ENCODE measurements at regions not wholly inside any gene's neighbourhood (a gene's known extent, or its start where the extent isn't known, plus 50 kb on each side); places are given as distances from the start of the nearest gene placed in this dataset.

DNA sequence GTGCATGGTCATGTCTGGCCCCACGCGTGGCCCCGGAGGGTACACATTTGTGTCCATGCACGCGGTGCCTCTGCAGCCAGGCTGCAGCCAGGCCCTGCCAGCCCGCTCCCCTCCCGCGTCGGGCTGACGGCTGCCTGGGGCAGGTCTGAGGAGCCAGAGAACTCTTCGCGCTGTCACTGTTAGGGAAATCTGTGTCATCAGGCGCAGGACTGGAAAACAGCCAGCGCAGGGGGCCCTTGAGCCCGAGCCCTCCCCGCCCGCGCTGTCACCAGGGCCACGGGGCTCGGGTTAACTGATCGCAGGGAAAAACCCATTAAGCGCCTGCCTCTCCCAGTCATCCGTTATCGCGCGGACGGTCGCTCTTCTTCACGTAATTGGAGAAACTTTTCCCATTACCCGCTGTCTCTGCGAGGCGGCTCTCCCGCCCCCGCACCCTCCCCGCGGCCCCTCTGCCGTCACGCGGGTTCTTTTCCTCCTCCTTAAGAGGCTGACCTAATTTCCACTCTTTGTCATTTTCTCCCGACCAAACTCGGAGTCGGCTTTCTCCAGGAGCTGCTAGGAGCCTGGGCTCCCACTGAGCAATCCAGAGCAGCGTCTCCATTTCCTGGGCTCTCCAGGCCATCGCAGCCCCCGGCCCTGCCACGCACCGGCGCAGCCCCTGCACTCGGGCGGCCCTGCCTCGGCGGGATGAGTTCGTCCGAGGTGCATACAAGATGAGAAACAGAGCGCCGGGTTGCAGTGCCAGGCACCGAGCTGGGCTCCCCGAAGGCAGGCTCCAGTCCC lies 57.5 kb upstream of the PRR23E start:
- peak; percentile 43 to 81 (median 58) for DNase-seq

DNA sequence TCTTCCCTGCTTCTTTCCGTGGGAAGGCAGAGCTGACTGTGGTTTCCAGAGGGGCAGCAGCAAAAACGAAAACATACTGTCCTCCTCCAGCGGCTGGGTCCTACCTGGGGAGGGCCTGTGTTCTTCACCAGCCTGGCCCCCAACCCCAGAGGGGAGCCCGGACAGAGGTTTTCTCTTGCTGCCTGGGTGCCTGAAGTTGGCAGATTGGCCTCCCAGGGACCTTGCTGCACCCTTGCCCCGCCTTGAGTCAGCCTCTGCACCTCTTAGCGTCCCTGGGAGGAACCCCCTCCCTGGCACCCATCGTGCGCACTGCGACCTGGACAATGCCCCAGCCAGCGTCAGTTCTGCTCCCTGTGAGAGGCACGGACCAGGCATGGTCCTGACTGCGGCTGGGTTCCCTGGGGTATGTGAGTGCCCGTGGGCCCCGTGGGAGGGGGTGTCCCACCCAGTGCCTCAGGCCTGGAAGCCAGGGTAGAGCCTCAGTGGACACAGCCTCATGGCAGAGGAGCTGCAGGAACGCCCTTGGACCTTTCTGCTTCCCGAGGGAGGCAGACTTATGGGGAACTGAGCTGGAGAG lies 56.8 kb upstream of the PRR23E start:
- no peak for DNase-seq

DNA sequence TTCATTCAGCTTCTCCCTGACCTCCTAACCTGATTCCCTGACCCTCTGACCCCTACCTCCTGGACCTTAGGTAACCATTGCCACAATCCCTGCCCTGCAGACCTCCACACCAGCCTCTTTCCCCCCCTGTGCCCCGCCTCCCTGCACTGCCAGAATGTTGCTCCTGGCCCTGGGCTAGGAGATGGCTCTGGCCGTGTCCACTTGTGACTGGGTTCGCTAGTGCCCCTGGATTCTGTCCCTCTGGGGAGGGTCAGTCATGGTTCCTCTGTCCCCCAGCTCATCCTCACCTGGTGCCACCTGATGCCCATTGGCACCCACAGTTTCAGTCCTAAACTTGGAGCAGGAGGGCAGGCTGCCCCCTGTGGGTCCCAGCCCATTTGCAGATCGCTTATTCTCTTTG lies 56.2 kb upstream of the PRR23E start:
- DNase-seq: no peak

DNA sequence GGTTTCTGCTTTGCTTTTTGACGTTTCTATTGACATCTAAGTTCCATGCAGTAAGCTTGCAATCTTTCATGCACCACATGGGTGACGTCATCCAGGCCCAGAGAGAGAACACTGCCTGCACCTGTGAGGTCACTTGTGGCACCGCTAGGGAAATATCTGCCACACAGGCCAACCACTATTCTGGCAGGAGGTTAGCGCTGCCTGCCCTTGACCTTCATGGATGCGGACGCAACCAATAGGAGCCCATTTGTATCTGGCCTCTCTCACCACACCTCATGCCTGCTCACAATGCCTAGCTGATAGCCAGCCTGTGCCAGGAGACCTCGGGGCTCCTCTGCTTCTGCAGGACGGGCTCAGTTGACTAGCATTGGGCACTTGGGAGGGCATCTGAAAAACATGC lies 55.8 kb upstream of the PRR23E start:
- DNase-seq: no peak

DNA sequence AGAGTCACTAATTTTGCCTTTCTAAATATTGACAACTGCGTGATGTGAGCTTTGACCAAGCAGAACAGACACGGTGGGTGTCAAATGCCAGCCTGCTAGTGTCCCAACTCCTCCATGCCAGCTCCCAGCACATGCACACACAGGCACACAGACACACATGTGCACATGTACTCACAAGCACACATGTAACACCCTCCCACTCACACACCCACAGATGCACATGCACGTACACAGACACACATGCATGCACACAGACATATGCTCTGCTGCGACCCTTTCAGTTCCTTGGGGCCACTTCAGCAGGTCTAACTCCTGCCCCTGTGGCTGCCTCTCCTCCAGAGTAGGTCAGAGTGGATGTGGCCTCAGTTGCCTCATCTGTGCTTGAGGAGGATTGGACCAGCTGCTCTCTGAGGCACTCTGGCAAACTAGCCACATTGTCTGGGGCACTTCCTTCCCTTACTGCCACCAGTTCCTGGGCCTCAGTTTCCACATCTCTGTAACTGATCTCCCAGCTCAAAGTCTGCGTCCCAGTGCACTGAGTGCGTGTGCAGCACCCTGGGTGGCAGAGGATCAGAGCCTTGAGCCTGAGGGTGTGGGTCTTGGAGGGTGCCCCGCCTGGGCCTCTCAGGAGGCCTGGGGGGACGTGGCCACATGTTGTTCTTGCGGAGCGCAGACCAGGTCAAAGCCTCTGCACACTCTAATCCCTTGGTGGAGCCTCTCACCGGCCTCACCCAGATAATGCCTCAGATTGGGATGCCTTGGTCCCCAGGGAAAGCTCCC lies 55.0 kb upstream of the PRR23E start:
- no peak for DNase-seq

DNA sequence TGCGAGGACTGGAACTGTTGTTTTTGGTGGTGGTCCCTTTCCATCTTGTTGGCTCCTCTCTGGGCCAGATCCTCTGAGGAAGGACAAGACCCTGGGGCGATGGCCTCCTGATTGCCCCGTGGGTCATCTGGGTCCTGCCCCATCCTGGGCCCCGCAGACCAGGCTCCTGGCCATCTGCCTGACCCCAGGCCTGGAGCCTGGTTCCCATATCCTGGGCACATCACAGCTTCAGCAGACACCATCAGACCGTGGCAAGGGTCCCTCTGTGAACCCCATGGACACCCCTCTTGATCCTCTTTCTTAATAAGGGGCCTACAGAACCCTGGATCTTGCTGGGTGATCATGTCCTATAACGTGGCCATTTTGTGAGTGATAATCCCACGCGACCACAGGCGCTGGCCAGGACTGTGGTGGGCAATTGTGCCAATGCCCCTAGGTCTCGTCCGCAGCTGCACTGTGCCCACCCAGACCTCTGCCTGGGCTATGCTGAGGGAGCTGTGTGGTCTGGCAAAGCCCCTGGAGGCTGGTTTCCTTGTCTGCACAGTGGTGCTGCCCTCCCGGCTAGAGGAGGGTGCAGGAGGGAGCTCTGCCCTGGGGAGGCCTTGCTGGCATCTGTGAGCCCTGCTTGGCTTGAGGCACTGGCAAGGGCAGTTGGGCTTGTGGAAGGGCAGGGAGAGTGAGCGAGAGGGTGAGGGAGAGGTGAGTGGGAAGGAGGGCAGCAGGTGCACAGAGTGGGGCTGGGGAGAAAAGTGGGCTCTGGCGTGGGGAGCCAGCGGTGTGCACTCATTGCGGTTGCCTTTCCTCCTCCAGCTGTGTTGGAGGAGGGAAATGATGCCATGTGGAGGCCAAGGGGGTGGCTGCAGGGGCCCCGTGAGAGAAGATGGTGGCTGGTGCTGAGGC lies 53.1 kb upstream of the PRR23E start:
- no peak for DNase-seq

DNA sequence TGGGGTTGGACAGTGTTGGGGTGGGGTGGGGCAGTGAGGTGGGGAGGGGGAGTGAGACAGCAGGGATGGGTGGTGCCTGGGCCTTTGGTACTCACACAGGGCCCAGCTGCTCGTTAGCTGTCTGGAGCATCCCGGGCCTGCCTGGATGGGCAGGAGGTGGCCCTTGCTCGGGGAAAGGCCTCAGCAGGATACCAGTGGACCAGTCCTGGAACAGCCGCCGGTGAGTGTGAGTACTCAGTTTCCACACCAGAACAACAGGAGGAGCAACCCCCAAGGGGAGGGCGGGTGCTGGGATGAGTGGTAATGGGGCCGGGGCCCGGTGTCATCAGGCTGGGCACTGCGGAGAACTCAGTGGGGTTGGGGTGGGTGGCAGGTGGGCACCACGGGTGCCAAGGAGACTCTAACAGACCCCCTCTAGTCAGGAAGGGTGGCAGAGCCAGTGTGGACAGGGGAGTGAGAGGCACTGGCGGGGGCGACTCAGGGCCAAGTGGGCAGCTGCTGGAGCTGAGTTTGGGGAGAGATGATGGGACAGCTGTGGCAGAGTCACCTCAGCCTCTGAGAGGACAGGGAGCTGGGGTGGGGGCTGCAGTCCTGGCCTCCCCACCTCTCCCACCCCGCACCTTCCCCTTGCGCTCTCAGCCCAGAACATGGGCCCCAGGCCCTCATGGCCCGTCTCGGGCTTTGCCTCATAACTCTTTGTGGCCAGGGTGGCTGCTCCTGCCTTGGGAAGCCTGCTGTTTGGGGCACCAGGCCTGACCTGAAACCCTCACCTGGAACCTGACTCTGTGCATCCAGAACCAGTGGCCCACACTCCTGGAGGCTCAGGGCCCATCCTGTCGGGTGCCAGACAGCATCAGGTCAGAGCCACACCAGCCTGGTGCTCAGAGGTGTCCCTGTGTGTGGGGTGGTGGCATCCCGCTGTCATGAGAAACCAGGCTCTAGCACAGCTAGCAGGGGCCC lies 52.1 kb upstream of the PRR23E start:
- DNase-seq: no peak

DNA sequence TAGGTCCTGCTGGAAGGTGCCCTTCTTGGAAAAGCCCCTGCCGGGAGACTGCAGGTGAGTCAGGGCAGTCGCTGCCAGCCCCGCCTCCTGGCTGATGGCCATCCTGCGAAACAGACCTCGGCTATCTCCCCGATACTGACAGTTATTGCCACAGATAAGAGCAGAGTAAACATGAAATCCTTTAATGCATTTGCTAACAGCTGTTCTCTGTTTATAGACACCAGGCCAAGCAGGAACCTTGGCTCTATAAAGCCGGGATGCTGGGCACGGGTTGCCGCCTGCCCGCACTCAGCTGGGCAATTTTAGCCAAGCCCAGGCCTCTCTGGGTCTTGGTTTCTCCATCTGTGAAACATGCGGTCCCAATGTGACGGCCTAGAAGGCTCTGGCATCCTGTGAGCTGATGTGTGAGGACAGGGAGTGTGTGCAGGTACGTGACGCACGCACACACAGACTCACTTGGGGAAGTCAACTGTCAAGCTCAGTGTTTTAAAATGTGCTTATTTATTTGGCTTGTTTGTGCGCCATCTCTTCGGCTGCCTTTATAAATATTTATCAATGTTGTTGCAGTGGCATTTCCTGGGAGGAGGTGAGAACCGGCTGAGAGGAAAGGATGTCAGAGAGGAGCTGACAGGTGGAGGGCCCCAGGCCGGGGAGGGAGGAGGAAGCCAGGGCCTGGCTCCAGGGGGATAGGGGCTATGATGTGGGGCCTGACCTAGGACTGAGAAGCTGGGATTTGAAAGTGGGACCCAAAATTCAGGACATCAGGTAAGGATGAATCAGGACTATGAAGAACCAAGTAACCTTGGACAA lies 50.8 kb upstream of the PRR23E start:
- DNase-seq: no peak

Data from muscle of back (tissue), 3 donors.